T47D (cell line): ENCODE measurements at regions not wholly inside any gene's neighbourhood (a gene's known extent, or its start where the extent isn't known, plus 50 kb on each side); places are given as distances from the start of the nearest gene placed in this dataset.

Source experiments
- DNase-seq, 2 experiments: peaks; one replicate each; pipeline versions ENCODE4 v3.0.0 to v3.0.0-alpha.2; 2011 to 2012; ENCODE audit warnings: low read depth in 1 of 2, low spot score in 1 of 2
- JUND ChIP-seq: IDR thresholded peaks from 2 replicates; pipeline ENCODE4 v1.6.1; 2012; ENCODE audit warnings: low read depth
- in situ Hi-C: cut with HindIII; loops from 2 replicates; pipeline ENCODE4 v1.10.0; 2016; ENCODE audit warnings: low sequenced_read_pairs, low pct_unique_long_range_greater_than_20kb

GRCh38 chr15:66875588-66876420 lies 173.8 kb downstream of the SMAD6 start:
- DNase-seq, result no peak
- in situ Hi-C loops, result no loop called here
- no peak for TF ChIP-seq JUND

DNA sequence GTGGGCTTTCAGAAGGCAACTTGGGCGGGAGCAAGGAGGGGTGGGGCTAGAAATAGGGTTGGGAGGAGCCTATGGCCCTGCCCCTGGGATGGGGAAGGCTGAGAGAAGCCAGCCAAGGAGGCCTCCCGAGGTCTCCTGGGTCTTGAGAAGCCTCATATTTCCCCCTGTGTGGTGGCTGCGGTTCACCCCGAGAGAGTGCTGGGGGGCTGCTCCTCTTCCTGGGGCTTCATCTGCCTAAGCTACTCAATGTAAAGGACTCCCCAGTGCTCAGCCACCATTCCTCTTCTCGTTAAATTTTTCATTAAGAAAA lies 174.3 kb downstream of the SMAD6 start:
- in situ Hi-C loops, result no loop called here
- TF ChIP-seq JUND, result no peak

DNA sequence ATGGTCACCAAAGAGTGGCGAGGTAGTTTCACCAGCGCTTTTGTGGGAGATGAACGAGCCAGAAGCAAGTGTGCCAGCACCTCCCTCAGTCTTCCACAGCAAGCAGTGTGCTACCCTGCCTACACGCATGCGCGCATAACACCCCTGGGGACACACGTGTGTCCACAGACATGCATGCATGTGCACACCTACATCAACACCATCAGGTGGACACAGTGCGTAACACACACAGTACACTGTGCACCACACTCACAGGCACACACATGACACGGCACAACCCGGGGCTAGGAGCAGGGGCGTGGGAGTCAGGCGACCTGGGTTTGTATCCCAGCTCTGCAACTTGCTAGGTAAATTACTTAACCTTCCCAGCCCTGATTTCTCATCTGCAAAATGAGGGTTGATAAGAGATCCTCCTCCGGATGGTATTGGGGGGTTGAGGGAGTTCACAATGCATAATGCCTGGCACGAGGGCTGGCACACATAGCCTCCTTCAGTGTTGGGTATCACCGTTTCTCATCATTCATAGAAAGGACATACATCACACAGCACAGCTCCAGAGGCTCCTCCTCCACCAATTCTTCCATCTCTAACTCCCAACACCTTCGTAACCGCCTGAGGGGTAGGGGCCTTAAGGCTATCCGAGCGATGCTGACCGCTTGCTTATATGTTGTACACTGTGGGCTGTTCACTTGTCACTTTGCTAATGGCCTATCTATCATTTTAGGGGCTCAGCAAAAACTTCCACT lies 174.9 kb downstream of the SMAD6 start:
- TF ChIP-seq JUND, result no peak
- DNase-seq, result no peak
- in situ Hi-C loops, result no loop called here

More for the DNA sequence above, 174.3 kb downstream of the SMAD6 start:
- DNase-seq, result no peak

DNA sequence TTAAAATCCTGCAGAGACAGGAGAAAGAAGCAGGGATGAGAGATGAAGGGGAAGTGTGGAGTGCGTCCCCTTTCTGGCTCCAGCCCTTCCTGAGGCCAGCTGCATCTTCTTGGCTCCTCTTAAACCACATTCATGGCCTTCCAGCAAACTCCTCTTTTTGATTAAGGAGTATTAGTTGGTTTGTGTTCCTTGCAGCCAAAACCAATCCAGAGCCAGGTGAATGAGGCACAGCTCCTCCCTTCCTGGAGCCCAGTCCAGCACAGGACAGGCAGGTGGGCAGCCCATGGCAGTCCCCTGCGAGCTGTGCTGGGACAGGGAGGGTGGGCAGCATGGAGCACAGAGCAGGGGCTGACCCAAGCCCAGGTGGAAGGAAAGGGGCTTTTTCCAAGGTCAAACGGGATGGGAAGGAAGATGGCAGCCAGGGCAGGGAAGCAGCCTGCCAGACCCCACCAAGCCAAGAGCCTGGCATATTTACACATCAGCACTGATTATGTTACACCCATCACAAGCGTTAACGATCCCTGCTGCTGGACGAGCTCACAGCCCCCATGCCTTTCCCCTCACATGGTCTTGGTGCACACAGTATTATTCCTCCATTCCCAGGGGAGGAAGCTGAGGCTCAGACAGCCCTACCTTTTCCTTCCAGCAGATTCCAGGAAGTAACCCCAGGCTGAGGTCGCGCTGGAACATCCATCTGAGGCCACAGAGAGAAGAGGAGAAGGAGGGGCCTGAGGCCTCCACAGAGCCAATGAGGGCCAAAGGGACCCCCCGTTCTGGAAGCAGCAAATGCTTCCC lies 175.6 kb downstream of the SMAD6 start:
- DNase-seq, result no peak
- no peak for TF ChIP-seq JUND
- in situ Hi-C loops, result no loop called here

DNA sequence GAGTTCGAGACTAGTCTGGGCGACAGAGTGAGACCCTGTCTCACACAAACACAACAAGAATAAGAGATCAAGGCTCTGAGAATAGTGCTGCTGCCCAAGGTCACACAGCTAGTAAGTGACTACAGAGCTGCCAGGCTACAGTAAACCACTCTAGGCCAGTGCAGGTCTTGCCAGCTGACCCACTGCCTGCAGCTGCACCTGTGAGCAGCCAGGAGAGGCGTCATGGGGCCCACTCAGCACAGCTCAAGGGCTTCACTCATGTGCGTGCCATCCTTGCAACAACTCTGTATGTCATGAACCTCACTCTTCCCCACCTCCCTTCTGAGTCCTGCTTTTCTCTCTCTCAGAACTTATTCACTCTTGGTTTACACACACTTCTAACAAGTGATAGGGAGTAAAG lies 176.7 kb downstream of the SMAD6 start:
- TF ChIP-seq JUND, result no peak
- DNase-seq, result no peak
- in situ Hi-C loops, result no loop called here

- in situ Hi-C loops, result no loop called here
- no peak for TF ChIP-seq JUND
- no peak for DNase-seq
These were observed 177.7 kb downstream of the SMAD6 start for GRCh38 chr15:66879531-66880368.

GRCh38 chr15:66880380-66881155 lies 178.5 kb downstream of the SMAD6 start:
- no peak for DNase-seq
- in situ Hi-C loops, result no loop called here
- TF ChIP-seq JUND, result no peak

DNA sequence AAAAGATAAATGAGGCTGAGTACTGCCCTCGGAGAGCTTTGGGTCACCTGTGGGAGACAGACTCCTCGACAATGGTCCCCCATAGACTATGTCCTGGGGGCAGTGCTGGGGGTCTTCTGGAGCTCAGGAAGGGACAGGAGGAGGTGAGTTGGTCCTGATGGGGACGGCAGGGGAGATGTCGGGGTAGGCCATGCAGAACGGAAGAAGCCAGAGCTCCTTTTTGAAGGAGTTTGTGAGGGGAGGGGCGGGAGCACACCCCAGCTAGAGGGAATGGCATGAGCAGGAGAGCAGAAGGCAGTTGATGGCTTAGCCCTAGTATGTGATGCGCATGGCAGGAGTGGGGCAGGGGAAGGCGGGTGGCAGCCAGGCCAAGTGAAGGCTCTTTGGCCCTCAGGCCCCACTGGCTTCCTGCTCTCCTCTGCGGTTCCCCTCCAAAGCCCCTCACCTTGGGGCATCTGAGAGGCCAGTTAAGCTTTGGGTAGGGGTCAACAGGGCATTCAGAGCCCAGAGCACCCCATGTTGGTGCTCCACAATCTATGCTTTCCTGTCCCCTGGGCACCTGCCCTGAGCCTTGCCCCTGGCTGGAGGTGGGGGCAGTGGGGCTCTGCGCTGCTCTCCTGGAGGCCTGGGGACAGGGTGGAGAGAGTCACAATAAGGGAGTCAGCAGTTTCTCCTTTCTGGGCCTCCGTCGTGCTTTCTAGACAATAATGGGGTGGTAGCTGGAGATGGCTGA lies 179.3 kb downstream of the SMAD6 start:
- no peak for TF ChIP-seq JUND
- in situ Hi-C loops, result no loop called here
- DNase-seq, result no peak

GRCh38 chr15:66882251-66883020 lies 180.4 kb downstream of the SMAD6 start:
- in situ Hi-C loops, result no loop called here
- DNase-seq, result no peak
- TF ChIP-seq JUND, result no peak

DNA sequence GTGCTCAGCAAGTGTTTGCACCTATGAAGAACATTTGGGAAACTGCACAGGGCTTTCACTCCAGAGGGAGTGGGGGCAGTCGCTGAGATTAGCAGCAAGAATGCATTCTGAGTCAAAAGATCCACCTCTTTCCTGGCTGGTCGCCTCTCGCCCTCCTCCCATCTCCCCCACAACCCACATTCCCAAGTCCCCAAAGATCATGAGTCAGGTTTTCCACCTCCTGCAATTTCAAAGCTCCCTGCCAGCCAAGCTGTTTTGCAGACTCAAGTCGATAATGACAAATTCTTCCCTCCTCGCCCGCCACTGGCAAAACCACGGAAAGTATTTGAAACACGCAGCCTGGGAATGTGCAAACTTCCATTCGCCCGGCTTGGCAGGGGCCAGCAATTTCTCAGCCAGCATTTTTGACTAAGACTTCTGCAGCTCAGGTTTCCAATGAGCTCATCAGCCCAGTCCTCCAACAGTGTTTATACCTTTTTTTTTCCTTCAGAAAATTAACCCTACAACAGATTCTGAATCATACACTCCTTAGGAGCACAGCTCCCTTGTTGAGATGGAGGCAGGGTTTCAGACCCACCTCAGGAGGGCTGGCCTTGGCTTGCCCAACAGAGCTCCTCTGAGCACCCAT lies 181.4 kb downstream of the SMAD6 start:
- peak; percentile 34 to 95 for DNase-seq
- TF ChIP-seq JUND, result 0 out of 2 replicates have a peak, but pooled peaks have one; percentile 43
- in situ Hi-C loops, result no loop called here
